Calu3 (cell line): ENCODE measurements at regions not wholly inside any gene's neighbourhood (a gene's known extent, or its start where the extent isn't known, plus 50 kb on each side); places are given as distances from the start of the nearest gene placed in this dataset.
"Not testable (repeated sequence)": the region's sequence is repeated elsewhere in the genome, so short reads cannot be mapped to it uniquely, and the experiment has no call there.

Experiments
- BruUV-seq: library from RNA; stranded (reverse); fragments of 400-500 nt; replicated peaks from 2 replicates; lab custom pipeline; 2021; lab: Mats Ljungman, UMichigan
- CTCF ChIA-PET: fragments of 300-600 bp; sonication (Branson Sonifier 250); formaldehyde crosslinking; loops from one replicate; lab custom pipeline; 2022; ENCODE audit warnings: antibody characterized with exemption; lab: Charles Lee
- DNase-seq: peaks from one replicate; pipeline ENCODE4 v3.0.0; 2022
- H3K27ac Mint-ChIP-seq: one replicate; pipeline ENCODE4 v1.8.0; 2022; ENCODE audit warnings: mixed read lengths; ENCODE audit not compliant: unreplicated experiment
- H3K27me3 Mint-ChIP-seq: one replicate; pipeline ENCODE4 v1.8.0; 2022; ENCODE audit warnings: mixed read lengths; ENCODE audit not compliant: unreplicated experiment
- H3K36me3 Mint-ChIP-seq: one replicate; pipeline ENCODE4 v1.8.0; 2022; ENCODE audit warnings: mild to moderate bottlenecking, moderate library complexity, mixed read lengths; ENCODE audit not compliant: insufficient read depth, unreplicated experiment
- H3K4me1 Mint-ChIP-seq: one replicate; pipeline ENCODE4 v1.8.0; 2022; ENCODE audit warnings: mild to moderate bottlenecking, low read depth, mixed read lengths; ENCODE audit not compliant: unreplicated experiment
- H3K4me3 Mint-ChIP-seq: one replicate; pipeline ENCODE4 v1.8.0; 2022; ENCODE audit warnings: mild to moderate bottlenecking, low read depth, moderate library complexity, mixed read lengths; ENCODE audit not compliant: unreplicated experiment
- H3K9me3 Mint-ChIP-seq: one replicate; pipeline ENCODE4 v1.8.0; 2022; ENCODE audit warnings: low read depth, mixed read lengths; ENCODE audit not compliant: unreplicated experiment
- intact Hi-C: fragments of 100-400 bp; cut with micrococcal nuclease; formaldehyde crosslinking; loops from one replicate; pipeline ENCODE4 v1.10.0; 2022; ENCODE audit not compliant: unreplicated experiment
- TF ChIP-seq, protein P1 (sequence below): fragments of 200-600 bp; IDR thresholded peaks from one replicate; pipeline ENCODE4 v1.8.0; 2022; ENCODE audit warnings: antibody characterized with exemption; ENCODE audit not compliant: unreplicated experiment

DNA sequence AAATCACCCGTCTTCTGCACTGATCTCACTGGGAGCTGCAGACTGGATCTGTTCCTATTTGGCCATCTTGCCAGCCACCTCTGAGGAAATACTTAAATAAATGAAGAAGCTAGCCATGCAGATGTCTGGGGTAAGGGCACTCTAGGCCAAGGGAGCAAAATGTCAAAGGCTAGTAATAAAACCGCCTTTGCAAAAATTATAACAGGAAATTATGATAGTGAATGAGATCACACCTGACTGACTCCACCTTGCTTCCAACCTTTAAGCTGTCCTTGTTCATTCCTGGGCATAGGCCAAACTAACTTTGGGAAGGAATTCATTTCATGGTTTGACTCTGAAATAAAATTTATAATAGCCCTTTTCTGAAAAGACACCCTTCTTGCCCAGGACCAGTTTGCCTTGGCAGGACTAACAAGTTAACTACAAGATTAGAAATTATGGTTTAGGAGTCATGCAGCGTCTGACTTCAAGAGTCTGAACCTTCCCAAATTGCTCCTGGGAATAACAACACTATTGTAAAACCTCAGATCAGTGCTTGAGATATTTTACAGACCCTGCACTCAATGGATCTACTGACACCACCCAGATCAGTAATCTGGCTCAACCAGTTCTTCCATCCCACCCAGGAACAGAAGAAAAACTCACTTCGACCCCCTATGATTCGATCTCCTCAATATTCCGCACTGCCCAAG lies 246.9 kb upstream of the HDX start:
- intact Hi-C loops, result no loop called here
- BruUV-seq, result no TSS peak
- Mint-ChIP-seq H3K4me1 (no peaks in the 10 kb centered on the region), H3K27ac (no peak overlapping the region), H3K9me3 (peaks cover 3% of the 10 kb centered on the region), H3K36me3 (no peaks in the 10 kb centered on the region), H3K4me3 (no peak overlapping the region), H3K27me3 (no peaks in the 10 kb centered on the region)
- CTCF ChIA-PET, result no interaction called here
- DNase-seq, result no peak
- TF ChIP-seq, protein P1, sequence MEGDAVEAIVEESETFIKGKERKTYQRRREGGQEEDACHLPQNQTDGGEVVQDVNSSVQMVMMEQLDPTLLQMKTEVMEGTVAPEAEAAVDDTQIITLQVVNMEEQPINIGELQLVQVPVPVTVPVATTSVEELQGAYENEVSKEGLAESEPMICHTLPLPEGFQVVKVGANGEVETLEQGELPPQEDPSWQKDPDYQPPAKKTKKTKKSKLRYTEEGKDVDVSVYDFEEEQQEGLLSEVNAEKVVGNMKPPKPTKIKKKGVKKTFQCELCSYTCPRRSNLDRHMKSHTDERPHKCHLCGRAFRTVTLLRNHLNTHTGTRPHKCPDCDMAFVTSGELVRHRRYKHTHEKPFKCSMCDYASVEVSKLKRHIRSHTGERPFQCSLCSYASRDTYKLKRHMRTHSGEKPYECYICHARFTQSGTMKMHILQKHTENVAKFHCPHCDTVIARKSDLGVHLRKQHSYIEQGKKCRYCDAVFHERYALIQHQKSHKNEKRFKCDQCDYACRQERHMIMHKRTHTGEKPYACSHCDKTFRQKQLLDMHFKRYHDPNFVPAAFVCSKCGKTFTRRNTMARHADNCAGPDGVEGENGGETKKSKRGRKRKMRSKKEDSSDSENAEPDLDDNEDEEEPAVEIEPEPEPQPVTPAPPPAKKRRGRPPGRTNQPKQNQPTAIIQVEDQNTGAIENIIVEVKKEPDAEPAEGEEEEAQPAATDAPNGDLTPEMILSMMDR, result no peak

DNA sequence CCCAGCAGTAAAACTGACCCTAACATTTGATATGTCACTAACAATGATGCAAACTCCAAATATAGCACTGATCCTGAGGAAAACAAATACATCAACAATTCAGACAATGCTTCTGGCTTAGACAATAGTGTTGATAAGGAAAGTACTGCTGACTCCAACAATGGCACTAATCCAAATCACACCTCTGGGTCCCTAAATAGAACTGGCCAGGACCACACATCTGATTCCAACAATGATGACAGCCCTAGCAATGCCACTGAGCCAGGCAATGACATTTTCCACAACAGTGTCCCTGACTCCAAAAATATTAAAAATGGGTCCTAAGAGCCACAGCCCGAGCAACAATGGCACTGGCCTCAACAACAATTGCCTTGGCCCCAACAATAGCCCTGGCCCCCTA lies 243.1 kb upstream of the APOOL start:
- Mint-ChIP-seq H3K4me1 (no peaks in the 10 kb centered on the region), H3K36me3 (no peaks in the 10 kb centered on the region), H3K9me3 (peaks cover 8% of the 10 kb centered on the region), H3K27me3 (no peaks in the 10 kb centered on the region), H3K27ac (no peak overlapping the region), H3K4me3 (no peak overlapping the region)
- CTCF ChIA-PET, result no interaction called here
- DNase-seq, result no peak
- intact Hi-C loops, result no loop called here
- BruUV-seq, result no TSS peak
- TF ChIP-seq, protein P1, result no peak

DNA sequence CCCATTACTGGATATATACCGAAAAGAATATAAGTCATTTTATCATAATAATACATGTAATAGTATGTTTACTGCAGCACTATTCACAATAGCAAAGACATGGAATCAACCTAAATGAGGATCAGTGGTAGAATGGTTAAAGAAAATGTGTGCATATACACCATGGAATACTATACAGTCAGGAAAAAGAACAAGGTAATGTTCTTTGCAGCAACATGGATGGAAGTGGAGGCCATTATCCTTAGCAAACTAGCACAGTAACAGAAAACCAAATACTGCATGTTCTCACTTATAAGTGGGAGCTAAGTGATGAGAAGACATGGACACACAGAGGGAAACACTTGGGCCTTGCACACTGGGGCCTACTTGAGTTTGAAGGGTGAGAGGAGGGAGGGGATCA lies 207.4 kb upstream of the APOOL start:
- no TSS peak for BruUV-seq
- CTCF ChIA-PET, result no interaction called here
- Mint-ChIP-seq H3K4me3 (no peak overlapping the region), H3K9me3 (peaks cover 19% of the 10 kb centered on the region), H3K27ac (no peak overlapping the region), H3K36me3 (no peaks in the 10 kb centered on the region), H3K4me1 (no peaks in the 10 kb centered on the region), H3K27me3 (no peaks in the 10 kb centered on the region)
- DNase-seq, result no peak
- TF ChIP-seq, protein P1, result no peak
- intact Hi-C loops, result no loop called here

DNA sequence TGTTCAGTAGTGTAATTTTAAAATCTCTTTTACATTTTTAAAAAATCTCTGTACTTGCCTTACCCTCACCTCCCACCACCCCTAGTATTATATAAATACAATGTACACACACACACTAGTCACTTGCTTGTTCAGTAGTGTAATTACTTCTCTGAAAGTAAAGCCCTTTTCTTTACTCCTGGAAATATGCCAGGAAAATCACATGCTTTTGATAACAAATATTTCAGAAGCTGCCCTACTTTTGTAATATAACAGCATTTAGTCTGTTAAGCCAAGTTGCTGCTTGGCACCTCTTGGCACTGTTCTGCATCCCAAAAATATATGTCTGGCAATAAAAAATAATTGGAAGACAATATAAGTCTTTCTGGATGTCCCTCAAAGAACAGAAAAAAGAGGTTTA lies 172.8 kb upstream of the APOOL start:
- Mint-ChIP-seq H3K9me3 (peaks cover 8% of the 10 kb centered on the region), H3K36me3 (no peaks in the 10 kb centered on the region), H3K4me3 (no peak overlapping the region), H3K4me1 (no peaks in the 10 kb centered on the region), H3K27me3 (no peaks in the 10 kb centered on the region), H3K27ac (no peak overlapping the region)
- intact Hi-C loops, result no loop called here
- no TSS peak for BruUV-seq
- CTCF ChIA-PET, result no interaction called here
- no peak for DNase-seq
- TF ChIP-seq, protein P1, result no peak

DNA sequence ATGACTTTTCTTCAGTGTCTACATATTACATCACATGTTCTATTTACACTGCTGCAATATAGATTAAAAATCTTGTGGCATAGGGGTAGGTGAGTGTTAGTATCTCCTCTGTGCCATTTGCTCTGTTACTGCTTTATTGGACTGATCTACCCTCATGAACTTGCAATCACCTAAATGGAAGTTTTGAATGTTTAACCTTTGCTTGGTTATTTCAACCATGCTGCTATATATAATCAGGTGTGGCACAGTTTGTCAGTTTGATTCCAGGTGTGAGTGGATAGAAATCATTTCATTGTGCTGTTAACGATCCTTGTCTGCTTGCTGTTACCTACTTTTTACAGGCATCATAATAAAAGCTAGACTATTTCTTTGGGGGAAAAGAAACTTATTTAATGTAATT lies 157.1 kb upstream of the APOOL start:
- H3K4me1 Mint-ChIP-seq, CTCF ChIA-PET, DNase-seq, H3K9me3 Mint-ChIP-seq, intact Hi-C loops, H3K27ac Mint-ChIP-seq, H3K4me3 Mint-ChIP-seq, H3K36me3 Mint-ChIP-seq, BruUV-seq, H3K27me3 Mint-ChIP-seq: not testable (repeated sequence)

DNA sequence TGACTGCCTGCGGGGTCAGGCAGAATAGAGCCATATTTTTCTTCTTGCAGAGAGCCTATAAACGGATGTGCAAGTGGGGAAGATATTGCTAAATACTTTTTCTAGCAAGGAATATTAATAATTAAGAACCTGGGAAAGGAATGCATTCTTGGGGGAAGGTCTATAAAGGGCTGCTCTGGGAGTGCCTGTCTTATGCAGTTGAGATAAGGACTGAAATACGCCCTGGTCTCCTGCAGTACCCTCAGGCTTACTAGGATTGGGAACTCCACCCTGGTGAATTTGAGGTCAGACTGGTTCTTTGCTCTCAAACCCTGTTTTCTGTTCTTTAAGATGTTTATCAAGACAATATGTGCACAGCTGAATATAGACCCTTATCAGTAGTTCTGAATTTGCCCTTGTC lies 152.5 kb upstream of the APOOL start:
- intact Hi-C loops, DNase-seq: not testable (repeated sequence)

DNA sequence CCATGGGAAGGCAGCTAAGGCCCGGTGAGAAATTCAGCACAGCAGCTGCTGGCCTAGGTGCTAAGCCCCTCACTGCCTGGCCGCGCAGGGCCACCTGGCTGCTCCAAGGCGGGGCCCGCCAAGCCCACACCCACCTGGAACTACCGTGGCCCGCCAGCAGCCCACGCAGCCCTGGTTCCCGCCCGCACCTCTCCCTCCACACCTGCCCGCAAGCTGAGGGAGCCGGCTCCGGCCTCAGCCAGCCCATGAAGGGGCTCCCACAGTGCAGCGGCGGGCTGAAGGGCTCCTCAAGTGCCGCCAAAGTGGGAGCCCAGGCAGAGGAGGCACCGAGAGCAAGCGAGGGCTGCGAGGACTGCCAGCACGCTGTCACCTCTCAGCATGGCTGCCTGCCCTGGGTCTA lies 146.9 kb upstream of the APOOL start:
- H3K9me3 Mint-ChIP-seq, intact Hi-C loops, H3K27me3 Mint-ChIP-seq, H3K4me3 Mint-ChIP-seq, CTCF ChIA-PET, H3K27ac Mint-ChIP-seq, H3K36me3 Mint-ChIP-seq, H3K4me1 Mint-ChIP-seq, BruUV-seq, DNase-seq: not testable (repeated sequence)

More for the DNA sequence above, 152.5 kb upstream of the APOOL start:
- H3K27me3 Mint-ChIP-seq, H3K9me3 Mint-ChIP-seq, H3K4me3 Mint-ChIP-seq, H3K27ac Mint-ChIP-seq, H3K36me3 Mint-ChIP-seq, H3K4me1 Mint-ChIP-seq, CTCF ChIA-PET, BruUV-seq: not testable (repeated sequence)
